ENCODE measurements at regions not wholly inside any gene's neighbourhood (a gene's known extent, or its start where the extent isn't known, plus 50 kb on each side); places are given as distances from the start of the nearest gene placed in this dataset.

- TF ChIP-seq CTCF (IDR thresholded peaks at IDR 0.05) (no peak), POLR2A (IDR thresholded peaks at IDR 0.05; ENCODE audit: low read depth) (no peak), POLR2AphosphoS5 (IDR thresholded peaks at IDR 0.05) (no peak), EP300 (IDR thresholded peaks at IDR 0.05) (no peak)
Observed at GRCh38 chr13:104414181-104414580, 1348.0 kb upstream of the SLC10A2 start.

Data from esophagus muscularis mucosa (tissue), 4 donors.